HL-60 (cell line): ENCODE measurements at regions not wholly inside any gene's neighbourhood (a gene's known extent, or its start where the extent isn't known, plus 50 kb on each side); places are given as distances from the start of the nearest gene placed in this dataset.

Source experiments
- DNase-seq, 2 experiments: peaks; one replicate each; pipeline ENCODE4 v3.0.0-alpha.2; 2010 to 2020; ENCODE audit warnings: low read depth in 1 of 2, low spot score in 1 of 2
- H3K27ac ChIP-seq: fragments of 250-450 bp; sonication (Bioruptor Pico); replicated peaks from 2 replicates; pipeline ENCODE4 v1.5.1; 2020; ENCODE audit warnings: mild to moderate bottlenecking, moderate library complexity
- H3K27me3 ChIP-seq: fragments of 250-450 bp; sonication (Bioruptor Pico); 2 replicates; pipeline ENCODE4 v1.5.1; 2021; ENCODE audit warnings: mild to moderate bottlenecking, moderate library complexity; ENCODE audit not compliant: insufficient read depth, poor library complexity, severe bottlenecking
- H3K4me3 ChIP-seq: replicated peaks from 2 replicates; pipeline ENCODE4 v1.5.1; 2011; ENCODE audit warnings: mild to moderate bottlenecking, control low read depth, low read length; ENCODE audit not compliant: insufficient read depth
- GABPA ChIP-seq: IDR thresholded peaks from 2 replicates; pipeline ENCODE4 v1.6.1; 2012; ENCODE audit warnings: low read depth
- POLR2AphosphoS5 ChIP-seq: IDR thresholded peaks from 2 replicates; pipeline ENCODE4 v1.6.1; 2012; ENCODE audit warnings: low read depth
- SPI1 ChIP-seq: IDR thresholded peaks from 2 replicates; pipeline ENCODE4 v1.6.1; 2012; ENCODE audit warnings: low read depth, mild to moderate bottlenecking, borderline replicate concordance
- TF ChIP-seq, protein P1 (sequence below): IDR thresholded peaks from 2 replicates; pipeline ENCODE4 v1.6.1; 2012; ENCODE audit warnings: low read depth; ENCODE audit not compliant: insufficient replicate concordance
- TF ChIP-seq, protein P2 (sequence below): IDR thresholded peaks from one replicate; pipeline ENCODE4 v1.5.1; 2011; ENCODE audit warnings: low read length, control low read depth, inconsistent platforms; ENCODE audit not compliant: insufficient read depth

- no peak for DNase-seq
- TF ChIP-seq, protein P1, sequence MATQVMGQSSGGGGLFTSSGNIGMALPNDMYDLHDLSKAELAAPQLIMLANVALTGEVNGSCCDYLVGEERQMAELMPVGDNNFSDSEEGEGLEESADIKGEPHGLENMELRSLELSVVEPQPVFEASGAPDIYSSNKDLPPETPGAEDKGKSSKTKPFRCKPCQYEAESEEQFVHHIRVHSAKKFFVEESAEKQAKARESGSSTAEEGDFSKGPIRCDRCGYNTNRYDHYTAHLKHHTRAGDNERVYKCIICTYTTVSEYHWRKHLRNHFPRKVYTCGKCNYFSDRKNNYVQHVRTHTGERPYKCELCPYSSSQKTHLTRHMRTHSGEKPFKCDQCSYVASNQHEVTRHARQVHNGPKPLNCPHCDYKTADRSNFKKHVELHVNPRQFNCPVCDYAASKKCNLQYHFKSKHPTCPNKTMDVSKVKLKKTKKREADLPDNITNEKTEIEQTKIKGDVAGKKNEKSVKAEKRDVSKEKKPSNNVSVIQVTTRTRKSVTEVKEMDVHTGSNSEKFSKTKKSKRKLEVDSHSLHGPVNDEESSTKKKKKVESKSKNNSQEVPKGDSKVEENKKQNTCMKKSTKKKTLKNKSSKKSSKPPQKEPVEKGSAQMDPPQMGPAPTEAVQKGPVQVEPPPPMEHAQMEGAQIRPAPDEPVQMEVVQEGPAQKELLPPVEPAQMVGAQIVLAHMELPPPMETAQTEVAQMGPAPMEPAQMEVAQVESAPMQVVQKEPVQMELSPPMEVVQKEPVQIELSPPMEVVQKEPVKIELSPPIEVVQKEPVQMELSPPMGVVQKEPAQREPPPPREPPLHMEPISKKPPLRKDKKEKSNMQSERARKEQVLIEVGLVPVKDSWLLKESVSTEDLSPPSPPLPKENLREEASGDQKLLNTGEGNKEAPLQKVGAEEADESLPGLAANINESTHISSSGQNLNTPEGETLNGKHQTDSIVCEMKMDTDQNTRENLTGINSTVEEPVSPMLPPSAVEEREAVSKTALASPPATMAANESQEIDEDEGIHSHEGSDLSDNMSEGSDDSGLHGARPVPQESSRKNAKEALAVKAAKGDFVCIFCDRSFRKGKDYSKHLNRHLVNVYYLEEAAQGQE: no peak
- TF ChIP-seq GABPA: no peak
- TF ChIP-seq SPI1: no peak
- TF ChIP-seq, protein P2, sequence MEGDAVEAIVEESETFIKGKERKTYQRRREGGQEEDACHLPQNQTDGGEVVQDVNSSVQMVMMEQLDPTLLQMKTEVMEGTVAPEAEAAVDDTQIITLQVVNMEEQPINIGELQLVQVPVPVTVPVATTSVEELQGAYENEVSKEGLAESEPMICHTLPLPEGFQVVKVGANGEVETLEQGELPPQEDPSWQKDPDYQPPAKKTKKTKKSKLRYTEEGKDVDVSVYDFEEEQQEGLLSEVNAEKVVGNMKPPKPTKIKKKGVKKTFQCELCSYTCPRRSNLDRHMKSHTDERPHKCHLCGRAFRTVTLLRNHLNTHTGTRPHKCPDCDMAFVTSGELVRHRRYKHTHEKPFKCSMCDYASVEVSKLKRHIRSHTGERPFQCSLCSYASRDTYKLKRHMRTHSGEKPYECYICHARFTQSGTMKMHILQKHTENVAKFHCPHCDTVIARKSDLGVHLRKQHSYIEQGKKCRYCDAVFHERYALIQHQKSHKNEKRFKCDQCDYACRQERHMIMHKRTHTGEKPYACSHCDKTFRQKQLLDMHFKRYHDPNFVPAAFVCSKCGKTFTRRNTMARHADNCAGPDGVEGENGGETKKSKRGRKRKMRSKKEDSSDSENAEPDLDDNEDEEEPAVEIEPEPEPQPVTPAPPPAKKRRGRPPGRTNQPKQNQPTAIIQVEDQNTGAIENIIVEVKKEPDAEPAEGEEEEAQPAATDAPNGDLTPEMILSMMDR: no peak
- no peak for TF ChIP-seq POLR2AphosphoS5
- H3K27me3 ChIP-seq: peaks cover 2% of the 10 kb centered on the region
- no peak overlapping the region for H3K4me3 ChIP-seq
- no peak overlapping the region for H3K27ac ChIP-seq
Observed at GRCh38 chr13:40318366-40318765, 348.1 kb downstream of the FOXO1 start.

GRCh38 chr13:40319699-40320579 lies 346.5 kb downstream of the FOXO1 start:
- DNase-seq: no peak
- Histone ChIP-seq H3K27ac (no peak overlapping the region), H3K4me3 (no peak overlapping the region), H3K27me3 (peaks cover 1% of the 10 kb centered on the region)
- TF ChIP-seq SPI1 (no peak), POLR2AphosphoS5 (no peak), GABPA (no peak)
- TF ChIP-seq, protein P1: no peak
- TF ChIP-seq, protein P2: no peak

- TF ChIP-seq, protein P1: no peak
- no peak for TF ChIP-seq GABPA
- TF ChIP-seq, protein P2: no peak
- no peak for TF ChIP-seq POLR2AphosphoS5
- TF ChIP-seq SPI1: no peak
- Histone ChIP-seq H3K27me3 (peaks cover 4% of the 10 kb centered on the region), H3K4me3 (no peak overlapping the region), H3K27ac (no peak overlapping the region)
- no peak for DNase-seq
Observed at GRCh38 chr13:40328091-40328490, 338.4 kb downstream of the FOXO1 start.
